GM23338 (cell line): ENCODE measurements at regions not wholly inside any gene's neighbourhood (a gene's known extent, or its start where the extent isn't known, plus 50 kb on each side); places are given as distances from the start of the nearest gene placed in this dataset.

Experiments
- EZH2 ChIP-seq: fragments of 200-600 bp; sonication (generic); IDR thresholded peaks from one replicate; pipeline ENCODE4 v1.8.0; 2017; ENCODE audit warnings: antibody characterized with exemption, mild to moderate bottlenecking, low read depth; ENCODE audit not compliant: unreplicated experiment
- EZH2phosphoT487 ChIP-seq: fragments of 200-600 bp; sonication (generic); IDR thresholded peaks from one replicate; pipeline ENCODE4 v1.8.1; 2018; ENCODE audit warnings: antibody characterized with exemption; ENCODE audit not compliant: unreplicated experiment
- POLR2AphosphoS5 ChIP-seq: IDR thresholded peaks from 2 replicates; pipeline ENCODE4 v1.6.1; 2016; ENCODE audit warnings: antibody characterized with exemption, low read depth
- TF ChIP-seq, protein P1 (sequence below), 2 experiments: fragments of 200-600 bp in 1 of 2; sonication (generic) in 1 of 2; conservative IDR thresholded peaks; 2 replicates each; pipeline versions ENCODE4 v1.5.1 to v1.6.1; 2016 to 2017; ENCODE audit warnings: antibody characterized with exemption in 2 of 2, low read depth in 2 of 2, mild to moderate bottlenecking in 2 of 2, moderate library complexity in 1 of 2
- TF ChIP-seq, protein P2 (sequence below): IDR thresholded peaks from one replicate; pipeline ENCODE4 v1.6.1; 2018; ENCODE audit warnings: antibody characterized with exemption; ENCODE audit not compliant: unreplicated experiment

DNA sequence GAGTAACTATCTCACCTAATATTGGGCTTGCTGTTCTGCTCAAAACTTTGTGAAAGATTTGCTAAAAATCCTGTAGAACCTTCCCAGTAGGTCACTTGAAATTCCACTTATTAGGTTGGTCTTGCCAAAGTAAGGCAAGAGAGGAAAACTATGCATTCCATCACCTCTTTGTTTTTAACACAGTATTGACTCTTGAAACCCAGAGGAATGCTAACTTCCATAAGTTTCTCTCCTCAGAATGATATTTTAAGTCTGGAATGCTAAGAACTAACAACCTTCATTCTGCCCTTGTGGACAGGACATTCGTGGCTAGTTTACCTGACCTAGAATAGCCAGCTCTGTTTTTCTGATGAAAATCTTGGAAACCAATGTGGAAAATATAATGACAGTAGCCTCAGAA, 154.5 kb downstream of the TMCO5A start:
- TF ChIP-seq, protein P1, sequence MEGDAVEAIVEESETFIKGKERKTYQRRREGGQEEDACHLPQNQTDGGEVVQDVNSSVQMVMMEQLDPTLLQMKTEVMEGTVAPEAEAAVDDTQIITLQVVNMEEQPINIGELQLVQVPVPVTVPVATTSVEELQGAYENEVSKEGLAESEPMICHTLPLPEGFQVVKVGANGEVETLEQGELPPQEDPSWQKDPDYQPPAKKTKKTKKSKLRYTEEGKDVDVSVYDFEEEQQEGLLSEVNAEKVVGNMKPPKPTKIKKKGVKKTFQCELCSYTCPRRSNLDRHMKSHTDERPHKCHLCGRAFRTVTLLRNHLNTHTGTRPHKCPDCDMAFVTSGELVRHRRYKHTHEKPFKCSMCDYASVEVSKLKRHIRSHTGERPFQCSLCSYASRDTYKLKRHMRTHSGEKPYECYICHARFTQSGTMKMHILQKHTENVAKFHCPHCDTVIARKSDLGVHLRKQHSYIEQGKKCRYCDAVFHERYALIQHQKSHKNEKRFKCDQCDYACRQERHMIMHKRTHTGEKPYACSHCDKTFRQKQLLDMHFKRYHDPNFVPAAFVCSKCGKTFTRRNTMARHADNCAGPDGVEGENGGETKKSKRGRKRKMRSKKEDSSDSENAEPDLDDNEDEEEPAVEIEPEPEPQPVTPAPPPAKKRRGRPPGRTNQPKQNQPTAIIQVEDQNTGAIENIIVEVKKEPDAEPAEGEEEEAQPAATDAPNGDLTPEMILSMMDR (conservative IDR thresholded peaks at IDR 0.05; ENCODE audit: low read depth in 2 of 2), result no peak
- no peak for TF ChIP-seq EZH2
- TF ChIP-seq POLR2AphosphoS5, result no peak
- TF ChIP-seq, protein P2, sequence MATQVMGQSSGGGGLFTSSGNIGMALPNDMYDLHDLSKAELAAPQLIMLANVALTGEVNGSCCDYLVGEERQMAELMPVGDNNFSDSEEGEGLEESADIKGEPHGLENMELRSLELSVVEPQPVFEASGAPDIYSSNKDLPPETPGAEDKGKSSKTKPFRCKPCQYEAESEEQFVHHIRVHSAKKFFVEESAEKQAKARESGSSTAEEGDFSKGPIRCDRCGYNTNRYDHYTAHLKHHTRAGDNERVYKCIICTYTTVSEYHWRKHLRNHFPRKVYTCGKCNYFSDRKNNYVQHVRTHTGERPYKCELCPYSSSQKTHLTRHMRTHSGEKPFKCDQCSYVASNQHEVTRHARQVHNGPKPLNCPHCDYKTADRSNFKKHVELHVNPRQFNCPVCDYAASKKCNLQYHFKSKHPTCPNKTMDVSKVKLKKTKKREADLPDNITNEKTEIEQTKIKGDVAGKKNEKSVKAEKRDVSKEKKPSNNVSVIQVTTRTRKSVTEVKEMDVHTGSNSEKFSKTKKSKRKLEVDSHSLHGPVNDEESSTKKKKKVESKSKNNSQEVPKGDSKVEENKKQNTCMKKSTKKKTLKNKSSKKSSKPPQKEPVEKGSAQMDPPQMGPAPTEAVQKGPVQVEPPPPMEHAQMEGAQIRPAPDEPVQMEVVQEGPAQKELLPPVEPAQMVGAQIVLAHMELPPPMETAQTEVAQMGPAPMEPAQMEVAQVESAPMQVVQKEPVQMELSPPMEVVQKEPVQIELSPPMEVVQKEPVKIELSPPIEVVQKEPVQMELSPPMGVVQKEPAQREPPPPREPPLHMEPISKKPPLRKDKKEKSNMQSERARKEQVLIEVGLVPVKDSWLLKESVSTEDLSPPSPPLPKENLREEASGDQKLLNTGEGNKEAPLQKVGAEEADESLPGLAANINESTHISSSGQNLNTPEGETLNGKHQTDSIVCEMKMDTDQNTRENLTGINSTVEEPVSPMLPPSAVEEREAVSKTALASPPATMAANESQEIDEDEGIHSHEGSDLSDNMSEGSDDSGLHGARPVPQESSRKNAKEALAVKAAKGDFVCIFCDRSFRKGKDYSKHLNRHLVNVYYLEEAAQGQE, result no peak
- TF ChIP-seq EZH2phosphoT487, result no peak
